KBM-7 (cell line): ENCODE measurements at regions not wholly inside any gene's neighbourhood (a gene's known extent, or its start where the extent isn't known, plus 50 kb on each side); places are given as distances from the start of the nearest gene placed in this dataset.
A peak's percentile ranks its signal among the peaks of the same experiment; 100 is the strongest.
"Not testable (repeated sequence)": the region's sequence is repeated elsewhere in the genome, so short reads cannot be mapped to it uniquely, and the experiment has no call there.

Source experiments
- DNase-seq: peaks from one replicate; pipeline ENCODE4 v3.0.0-alpha.2; 2015
- in situ Hi-C: fragments of 300-500 bp; cut with MboI; formaldehyde crosslinking; loops from 2 replicates; pipeline ENCODE4 v1.14.3; 2020; ENCODE audit warnings: low sequenced_read_pairs, low pct_unique_long_range_greater_than_20kb, mixed read lengths

DNA sequence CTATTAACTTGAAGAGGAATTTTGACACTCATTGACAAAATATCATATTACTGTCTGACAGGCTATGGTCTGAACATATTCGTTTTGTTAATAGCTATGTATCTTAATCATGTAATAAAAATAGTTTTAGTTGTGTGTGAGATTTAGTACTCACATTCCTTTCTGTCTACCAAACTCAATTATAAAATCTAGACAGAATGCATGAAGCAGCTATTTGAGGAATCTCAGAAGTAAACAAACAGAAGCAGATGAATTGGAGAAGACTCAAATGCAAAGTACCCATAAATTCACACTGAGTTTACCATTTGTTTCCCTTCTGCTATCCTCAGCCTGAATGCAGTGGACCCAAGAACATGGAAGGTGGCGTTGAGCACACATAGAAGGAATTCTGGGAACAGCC, 841.6 kb upstream of the AADAT start:
- in situ Hi-C loops: no loop called here

DNA sequence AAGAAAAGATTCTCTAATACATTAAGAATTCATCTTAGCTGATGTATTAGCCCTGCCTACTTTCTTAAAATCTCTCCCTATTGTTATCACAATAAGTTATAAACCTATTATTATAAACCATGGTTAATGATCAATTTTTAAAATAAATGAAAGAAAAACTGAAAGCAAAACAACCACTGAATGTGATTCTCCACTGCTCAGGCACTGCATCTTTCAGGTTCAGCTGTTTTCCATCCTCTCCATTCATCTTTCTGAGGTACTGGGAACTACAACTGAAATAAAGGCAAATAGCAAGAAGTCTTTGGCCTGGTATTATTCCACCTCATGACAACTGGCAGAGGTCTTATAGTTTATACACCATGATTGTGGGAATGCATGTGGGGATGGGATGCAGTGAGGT, 798.9 kb upstream of the AADAT start:
- in situ Hi-C loops: no loop called here
- no peak for DNase-seq

More for the DNA sequence above, 841.6 kb upstream of the AADAT start:
- no peak for DNase-seq

- no peak for DNase-seq
- in situ Hi-C loops: no loop called here
Measured at GRCh38 chr4:170887396-170887795, 797.6 kb upstream of the AADAT start.

DNA sequence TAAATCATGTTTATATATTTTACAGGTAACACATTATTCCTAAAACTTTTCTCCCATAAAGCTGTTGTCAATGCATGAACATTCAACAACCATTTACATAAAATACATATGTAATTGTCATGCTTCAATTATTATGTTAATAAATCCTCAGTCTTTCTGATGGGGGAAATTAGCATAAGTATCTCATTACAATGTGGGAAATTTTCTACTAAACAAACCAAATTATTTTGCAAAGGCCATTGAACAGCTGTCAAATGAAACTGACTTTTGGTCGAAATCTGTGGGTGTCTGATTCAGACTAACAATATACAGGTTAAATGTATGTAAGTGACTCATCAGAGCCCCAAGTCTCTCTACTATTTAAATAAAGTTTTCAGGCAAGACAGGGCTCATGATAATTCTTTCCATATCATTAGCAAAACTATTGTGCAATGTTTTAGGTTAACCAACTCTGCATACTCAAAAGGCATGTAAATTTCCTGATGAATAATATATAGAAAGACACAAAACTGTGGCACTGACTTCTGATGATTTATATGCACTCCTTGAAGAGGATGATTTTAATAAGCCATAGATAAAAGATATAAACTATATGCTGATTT, 795.3 kb upstream of the AADAT start:
- in situ Hi-C loops: no loop called here
- no peak for DNase-seq

GRCh38 chr4:170881646-170882045, 791.9 kb upstream of the AADAT start:
- DNase-seq: peak; percentile 53
- in situ Hi-C loops: not testable (repeated sequence)

GRCh38 chr4:170875868-170876267, 786.1 kb upstream of the AADAT start:
- in situ Hi-C loops: no loop called here
- DNase-seq: peak; percentile 38

GRCh38 chr4:170872794-170873193, 783.0 kb upstream of the AADAT start:
- in situ Hi-C loops: no loop called here
- DNase-seq: no peak

GRCh38 chr4:170868170-170868569, 778.4 kb upstream of the AADAT start:
- in situ Hi-C loops: no loop called here
- DNase-seq: no peak

GRCh38 chr4:170854097-170854496, 764.3 kb upstream of the AADAT start:
- in situ Hi-C loops: no loop called here
- DNase-seq: no peak

DNA sequence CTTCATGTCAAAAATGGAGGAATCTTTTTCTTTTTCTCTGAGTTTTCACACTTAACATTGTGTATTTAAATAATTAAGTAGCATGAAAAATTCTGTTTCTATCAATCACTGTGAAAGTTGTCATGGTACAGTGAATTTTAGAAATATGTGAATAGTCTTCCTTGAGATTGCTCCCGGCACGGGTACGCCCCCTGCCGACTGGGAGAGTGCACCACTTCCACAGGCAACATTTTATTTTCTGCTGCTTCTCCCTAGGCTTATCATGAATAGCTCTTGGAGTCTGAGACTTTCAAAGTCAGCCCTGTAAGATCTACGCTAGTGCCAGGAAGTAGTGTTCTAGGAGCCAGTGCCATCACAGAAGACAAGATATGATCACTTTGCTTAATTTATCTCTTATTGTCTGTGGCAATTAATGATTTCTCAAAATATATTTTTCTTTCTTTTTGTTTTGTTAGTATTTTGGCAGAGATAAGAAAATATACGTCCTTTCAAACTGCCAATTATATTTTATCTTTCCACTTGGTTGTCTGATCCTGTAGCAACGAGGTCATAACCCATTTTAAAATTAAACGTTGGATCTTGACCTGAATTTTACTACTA, 763.8 kb upstream of the AADAT start:
- peak; percentile 71 for DNase-seq
- in situ Hi-C loops: no loop called here

DNA sequence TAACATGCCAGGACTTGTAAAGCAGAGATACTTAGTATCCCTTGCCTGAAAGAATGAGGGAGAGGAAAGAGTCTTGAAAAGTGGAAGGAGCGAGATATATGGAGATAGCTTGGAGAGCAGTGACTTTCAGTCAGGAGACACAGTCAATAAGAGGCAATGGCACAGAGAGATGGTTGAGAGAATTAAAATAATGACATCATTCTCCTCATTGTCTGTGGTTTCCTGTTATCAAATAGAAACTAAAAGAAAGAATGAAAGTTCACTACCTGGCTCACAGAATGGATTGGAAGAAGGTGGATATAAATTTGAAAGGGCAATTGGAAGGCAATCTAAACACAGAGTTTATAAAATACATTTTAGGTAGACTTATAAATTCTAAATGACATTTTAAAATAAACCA, 760.2 kb upstream of the AADAT start:
- DNase-seq: peak; percentile 5
- in situ Hi-C loops: no loop called here

GRCh38 chr4:170827562-170828274, 738.0 kb upstream of the AADAT start:
- in situ Hi-C loops: no loop called here

GRCh38 chr4:170818786-170819185, 729.0 kb upstream of the AADAT start:
- in situ Hi-C loops: no loop called here
- peak; percentile 54 for DNase-seq

More at GRCh38 chr4:170827562-170828274, 738.0 kb upstream of the AADAT start:
- DNase-seq: no peak

DNA sequence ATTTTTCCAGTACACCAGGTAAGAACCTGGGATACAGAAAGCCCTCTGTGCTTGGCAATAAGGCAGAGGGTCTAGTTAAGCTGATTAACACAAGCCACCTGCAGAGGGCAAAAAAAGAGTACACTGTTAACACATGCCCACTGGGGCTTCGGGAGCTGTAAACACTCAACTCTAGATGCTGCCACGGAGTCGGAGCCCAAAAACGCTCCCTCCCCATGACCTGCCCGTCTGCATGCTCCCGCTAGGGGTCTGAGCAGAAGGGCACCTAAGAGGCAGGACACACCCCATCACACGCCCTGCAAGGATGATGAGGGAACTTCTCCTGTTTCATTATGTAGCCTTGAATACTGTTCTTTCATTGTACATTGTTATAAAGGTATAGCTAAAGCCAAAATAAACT, 715.6 kb upstream of the AADAT start:
- DNase-seq: no peak
- in situ Hi-C loops: no loop called here

DNA sequence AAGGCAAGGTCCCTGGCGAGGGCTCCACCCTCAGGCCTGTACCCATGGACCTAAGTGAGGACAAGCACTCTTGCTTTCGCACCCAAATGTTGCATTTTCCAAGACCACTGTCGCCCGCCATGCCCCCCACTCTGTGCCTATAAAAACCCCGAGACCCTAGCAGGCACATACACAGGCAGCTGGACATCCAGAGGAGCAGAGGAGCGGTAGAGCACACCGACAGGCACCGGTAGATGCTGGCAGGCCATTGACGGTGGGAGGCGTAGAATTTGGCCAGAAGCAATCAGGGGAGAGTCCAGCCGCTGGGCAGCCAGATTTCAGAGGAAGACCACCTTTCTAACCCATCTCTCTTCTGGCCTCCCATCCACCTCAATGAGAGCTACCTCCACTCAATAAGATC, 715.2 kb upstream of the AADAT start:
- in situ Hi-C loops: no loop called here
- DNase-seq: no peak

GRCh38 chr4:170803492-170803891, 713.7 kb upstream of the AADAT start:
- in situ Hi-C loops: no loop called here
- no peak for DNase-seq

GRCh38 chr4:170801771-170802170, 712.0 kb upstream of the AADAT start:
- DNase-seq: no peak
- in situ Hi-C loops: no loop called here

- in situ Hi-C loops: no loop called here
Measured at GRCh38 chr4:170794525-170794924, 704.8 kb upstream of the AADAT start.

GRCh38 chr4:170788540-170789051, 698.8 kb upstream of the AADAT start:
- DNase-seq, in situ Hi-C loops: not testable (repeated sequence)

More at GRCh38 chr4:170794525-170794924, 704.8 kb upstream of the AADAT start:
- no peak for DNase-seq

DNA sequence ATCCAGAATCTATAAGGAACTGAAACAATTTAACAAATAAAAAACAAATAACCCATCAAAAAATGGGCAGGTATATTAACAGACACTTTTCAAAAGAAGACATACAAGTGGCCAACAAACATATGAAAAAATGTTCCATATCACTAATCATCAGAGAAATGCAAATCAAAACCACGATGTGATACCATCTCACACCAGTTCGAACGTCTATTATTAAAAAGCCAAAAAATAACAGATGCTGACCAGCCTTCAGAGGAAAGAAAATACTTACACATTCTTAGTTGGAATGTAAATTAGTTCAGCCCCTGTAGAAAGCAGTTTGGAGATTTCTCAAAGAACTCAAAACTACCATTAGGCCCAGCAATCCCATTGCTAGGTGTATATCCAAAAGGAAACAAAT, 687.9 kb upstream of the AADAT start:
- no peak for DNase-seq
- in situ Hi-C loops: no loop called here
